Epithelial cell of esophagus (primary cell): ENCODE measurements at regions not wholly inside any gene's neighbourhood (a gene's known extent, or its start where the extent isn't known, plus 50 kb on each side); places are given as distances from the start of the nearest gene placed in this dataset.

Experiments used
- DNase-seq: peaks from one replicate; pipeline ENCODE4 v3.0.0; 2010; ENCODE audit warnings: low read depth
- H3K4me3 ChIP-seq: 2 replicates; pipeline ENCODE4 v1.5.1; 2011; ENCODE audit warnings: mild to moderate bottlenecking, low read length, control low read depth
- TF ChIP-seq, protein P1 (sequence below): IDR thresholded peaks from 2 replicates; pipeline ENCODE4 v1.5.1; 2011; ENCODE audit warnings: low read depth, mild to moderate bottlenecking, low read length, control low read depth, inconsistent platforms; ENCODE audit not compliant: insufficient read depth; ENCODE audit errors: missing control alignments

DNA sequence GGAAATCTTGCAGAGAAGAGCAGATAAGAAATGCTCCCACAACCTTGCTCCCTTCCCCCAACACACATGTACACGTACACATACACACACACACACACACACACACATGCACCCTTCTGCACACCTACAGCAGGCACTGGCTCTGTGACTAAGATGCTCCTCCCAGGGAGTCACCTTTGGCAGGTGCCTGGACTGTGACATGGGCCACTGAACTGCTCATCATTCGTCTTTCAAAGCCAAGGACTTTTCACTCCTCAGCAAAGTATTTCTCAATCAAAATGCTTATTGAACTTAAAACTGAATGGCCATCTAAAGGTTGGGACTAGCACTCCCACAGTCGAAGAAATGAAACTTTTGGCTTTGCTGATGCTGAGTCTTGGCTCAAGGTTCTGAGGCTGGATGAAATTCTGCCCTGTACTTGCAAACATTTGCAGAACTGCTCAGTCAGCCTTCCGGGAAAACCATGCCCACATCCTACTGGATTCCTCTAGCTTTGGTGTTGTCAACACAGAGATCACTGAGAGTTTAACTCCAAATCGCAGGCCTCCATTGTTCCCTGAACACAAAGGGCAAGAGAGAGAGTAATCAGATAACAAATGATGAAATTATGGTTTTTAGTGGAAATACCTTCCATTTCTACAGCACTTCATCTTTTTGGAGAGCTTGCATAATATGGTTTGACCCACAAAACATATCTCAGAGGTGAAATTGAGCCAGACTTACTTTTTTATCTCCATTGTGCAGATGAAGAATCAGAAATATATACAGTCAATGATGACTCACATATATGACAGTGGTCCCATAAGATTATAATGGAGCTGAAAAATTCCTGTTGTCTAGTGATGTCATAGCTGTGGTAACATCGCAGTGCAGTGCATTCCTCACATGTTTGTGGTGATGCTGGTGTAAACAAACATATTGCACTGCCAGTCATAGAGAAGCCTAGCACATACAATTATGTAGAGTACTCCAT, 72.4 kb upstream of the BCAR3 start:
- H3K4me3 ChIP-seq: no peak overlapping the region
- peak; percentile 83 for DNase-seq
- TF ChIP-seq, protein P1, sequence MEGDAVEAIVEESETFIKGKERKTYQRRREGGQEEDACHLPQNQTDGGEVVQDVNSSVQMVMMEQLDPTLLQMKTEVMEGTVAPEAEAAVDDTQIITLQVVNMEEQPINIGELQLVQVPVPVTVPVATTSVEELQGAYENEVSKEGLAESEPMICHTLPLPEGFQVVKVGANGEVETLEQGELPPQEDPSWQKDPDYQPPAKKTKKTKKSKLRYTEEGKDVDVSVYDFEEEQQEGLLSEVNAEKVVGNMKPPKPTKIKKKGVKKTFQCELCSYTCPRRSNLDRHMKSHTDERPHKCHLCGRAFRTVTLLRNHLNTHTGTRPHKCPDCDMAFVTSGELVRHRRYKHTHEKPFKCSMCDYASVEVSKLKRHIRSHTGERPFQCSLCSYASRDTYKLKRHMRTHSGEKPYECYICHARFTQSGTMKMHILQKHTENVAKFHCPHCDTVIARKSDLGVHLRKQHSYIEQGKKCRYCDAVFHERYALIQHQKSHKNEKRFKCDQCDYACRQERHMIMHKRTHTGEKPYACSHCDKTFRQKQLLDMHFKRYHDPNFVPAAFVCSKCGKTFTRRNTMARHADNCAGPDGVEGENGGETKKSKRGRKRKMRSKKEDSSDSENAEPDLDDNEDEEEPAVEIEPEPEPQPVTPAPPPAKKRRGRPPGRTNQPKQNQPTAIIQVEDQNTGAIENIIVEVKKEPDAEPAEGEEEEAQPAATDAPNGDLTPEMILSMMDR: no peak

DNA sequence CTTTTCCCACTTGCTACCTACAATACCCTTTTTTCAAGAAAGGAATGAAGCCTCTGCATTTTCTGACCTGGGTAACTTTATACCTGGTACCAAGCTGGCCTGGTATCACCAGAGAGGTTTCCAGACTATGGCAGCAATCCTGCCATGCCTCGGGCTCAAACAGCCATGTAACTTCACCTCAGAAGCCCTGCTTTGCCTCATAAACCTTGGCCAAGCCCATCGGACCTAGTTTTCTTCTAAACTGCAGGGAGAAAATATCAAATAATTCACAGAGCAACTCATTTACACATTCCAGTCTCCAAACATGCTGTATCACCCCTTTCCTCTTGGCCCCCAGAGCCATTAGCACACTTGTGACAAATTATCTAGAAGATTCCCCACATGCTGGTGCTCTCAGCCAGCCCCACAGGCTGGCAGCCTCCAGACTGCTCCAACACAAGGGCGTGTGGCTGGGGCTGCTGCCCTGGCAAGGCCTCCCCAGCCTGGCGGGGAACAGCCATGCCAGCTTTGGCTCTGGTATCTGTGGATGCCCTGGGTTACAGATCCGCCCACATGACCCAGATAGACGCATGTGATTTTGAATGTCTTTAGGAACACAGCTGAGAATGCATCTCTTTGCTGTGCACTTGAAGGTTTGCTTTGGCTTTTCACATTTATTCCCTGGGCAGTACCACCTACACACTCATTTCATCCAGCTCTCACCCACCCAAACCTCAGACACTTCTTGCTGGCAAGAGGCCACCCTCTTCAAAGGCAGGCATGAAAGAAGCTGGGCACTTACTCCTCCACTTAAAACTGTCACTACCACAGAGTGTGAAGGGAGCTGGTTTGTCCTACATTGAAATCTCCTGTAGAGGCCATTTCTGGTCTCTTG, 70.0 kb upstream of the BCAR3 start:
- no peak for DNase-seq
- TF ChIP-seq, protein P1: no peak
- H3K4me3 ChIP-seq: no peak overlapping the region

DNA sequence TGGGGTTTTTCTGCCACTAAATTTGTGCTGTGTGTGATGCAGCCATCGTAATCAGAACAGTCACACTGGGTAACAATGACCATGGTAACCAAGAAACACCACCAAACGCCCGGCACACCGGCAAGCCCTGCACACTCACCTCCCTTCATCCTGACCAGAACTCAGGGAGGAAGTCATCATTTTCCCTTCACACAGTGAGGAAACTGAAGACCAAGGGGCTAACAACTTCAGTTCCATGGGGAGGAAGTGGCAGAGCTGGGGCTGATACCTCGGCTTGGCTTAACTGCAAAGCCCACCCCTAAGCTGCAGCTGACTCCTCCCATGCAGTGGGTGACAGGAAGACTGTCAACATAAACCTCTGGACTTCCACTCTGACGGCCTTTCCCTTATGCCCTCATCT, 69.3 kb upstream of the BCAR3 start:
- DNase-seq: no peak
- no peak overlapping the region for H3K4me3 ChIP-seq
- TF ChIP-seq, protein P1: no peak

DNA sequence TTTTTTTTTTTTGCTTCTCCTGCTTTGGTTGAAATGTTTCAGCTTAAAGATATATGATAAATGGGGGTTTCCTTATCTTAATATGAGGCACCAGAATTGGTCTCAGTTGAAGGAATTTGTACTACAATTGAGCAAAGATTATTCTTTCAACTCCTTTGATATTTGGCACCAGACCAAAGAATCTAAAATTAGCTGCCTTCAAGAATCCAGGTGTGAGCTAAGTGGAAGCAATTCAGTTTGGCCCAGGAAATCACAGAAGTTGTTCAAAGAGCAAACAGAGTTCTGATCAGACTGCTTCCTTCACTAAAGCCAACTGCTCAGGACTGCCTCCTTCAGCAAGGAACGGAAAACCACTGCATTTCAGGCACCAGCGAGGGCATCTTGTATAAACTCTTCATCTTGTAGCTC, 68.3 kb upstream of the BCAR3 start:
- TF ChIP-seq, protein P1: peak; percentile 53
- DNase-seq: peak; percentile 51
- H3K4me3 ChIP-seq: no peak overlapping the region

DNA sequence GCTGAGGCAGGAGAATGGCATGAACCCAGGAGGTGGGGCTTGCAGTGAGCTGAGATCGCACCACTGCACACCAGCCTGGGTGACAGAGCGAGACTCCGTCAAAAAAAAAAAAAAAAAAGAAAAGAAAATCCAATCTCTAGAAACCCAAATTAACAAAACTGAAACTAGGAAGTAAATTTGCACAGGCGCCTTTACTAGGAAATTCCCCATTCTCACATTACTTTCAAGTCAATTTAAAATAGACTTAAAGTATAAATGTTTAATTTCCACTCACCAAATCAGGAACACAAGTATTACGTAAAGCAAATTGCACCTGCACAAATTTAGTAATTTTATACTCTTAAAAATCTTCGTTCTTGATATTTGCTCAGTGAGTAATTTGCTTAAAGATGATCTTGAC, 67.8 kb upstream of the BCAR3 start:
- TF ChIP-seq, protein P1: no peak
- no peak overlapping the region for H3K4me3 ChIP-seq
- DNase-seq: no peak

DNA sequence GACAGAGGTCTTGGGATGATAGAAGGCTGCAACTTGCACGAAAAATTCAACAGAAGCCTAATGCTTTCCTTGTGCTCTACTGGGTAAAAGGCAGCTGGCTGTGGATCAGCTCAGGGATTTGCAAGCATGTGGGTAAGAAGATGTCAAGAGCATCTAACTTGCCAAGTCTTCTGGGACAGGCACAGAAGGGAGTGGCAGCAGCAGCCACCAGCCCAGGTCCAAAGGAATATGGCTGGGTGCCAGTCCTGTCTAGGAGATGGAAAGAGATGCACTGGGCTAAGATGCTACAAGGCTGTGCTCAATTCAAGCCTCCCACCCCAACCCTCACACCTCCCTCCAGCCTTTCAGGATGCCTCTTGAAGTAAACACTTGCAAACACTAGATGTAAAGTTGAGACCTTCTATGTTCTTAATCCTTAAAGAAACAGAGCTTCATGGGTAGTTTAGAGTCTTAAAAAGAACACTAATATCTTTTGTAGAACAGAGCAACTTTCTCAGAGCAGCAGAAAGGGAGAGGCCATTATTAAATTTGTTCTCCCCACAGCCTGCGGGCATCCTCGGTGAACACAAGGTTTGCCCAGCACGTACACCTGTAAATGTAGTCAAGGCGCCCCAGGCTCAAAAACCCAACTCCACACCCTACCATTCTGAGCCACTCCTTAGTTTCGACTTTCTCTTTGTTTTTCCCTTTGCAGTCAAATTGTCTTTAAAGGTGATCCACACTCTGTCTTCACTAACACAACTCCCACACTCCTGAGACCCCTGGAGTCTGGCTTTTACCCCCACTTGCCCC, 64.6 kb upstream of the BCAR3 start:
- H3K4me3 ChIP-seq: no peak overlapping the region
- peak; percentile 16 for DNase-seq
- TF ChIP-seq, protein P1: no peak
